GM12878 (cell line): ENCODE measurements at regions not wholly inside any gene's neighbourhood (a gene's known extent, or its start where the extent isn't known, plus 50 kb on each side); places are given as distances from the start of the nearest gene placed in this dataset.

Experiments
- ATAC-seq: fragments of 200-7000 bp; cut with Tn5 transposase; 3 replicates; pipeline ENCODE4 v1.9.1; 2020; ENCODE audit warnings: mild to moderate bottlenecking, moderate library complexity
- BruUV-seq: library from RNA; stranded (reverse); fragments of 400-500 nt; replicated peaks from 2 replicates; lab custom pipeline; 2021; lab: Mats Ljungman, UMichigan
- CTCF ChIA-PET: fragments of 300-600 bp; sonication (Branson Sonifier 250); formaldehyde crosslinking; extraction: SDS; loops from one replicate; lab custom pipeline; 2021; ENCODE audit warnings: inconsistent platforms; lab: Yijun Ruan, JAX
- POLR2A ChIA-PET: fragments of 350-600 bp; formaldehyde crosslinking; extraction: SDS; loops from one replicate; lab custom pipeline; 2021; ENCODE audit warnings: inconsistent platforms; lab: Charles Lee
- RAD21 ChIA-PET: fragments of 300-600 bp; sonication (Branson Sonifier 250); formaldehyde crosslinking; loops from one replicate; lab custom pipeline; 2023; ENCODE audit warnings: antibody characterized with exemption; ENCODE audit not compliant: unreplicated experiment; lab: Charles Lee
- SMC1A ChIA-PET: fragments of 300-600 bp; sonication (Branson Sonifier 250); formaldehyde crosslinking; loops from one replicate; lab custom pipeline; 2023; ENCODE audit not compliant: unreplicated experiment, uncharacterized antibody; lab: Charles Lee
- DNase-seq: peaks from one replicate; pipeline ENCODE4 v3.0.0-alpha.2; 2011; ENCODE audit warnings: low read depth, low spot score
- FAIRE-seq: peaks from 3 replicates; lab custom pipeline; 2011; peaks lifted over from hg19 to GRCh38; lab: Jason Lieb, UNC
- H2AFZ ChIP-seq: 2 replicates; pipeline ENCODE4 v1.6.0; 2011; ENCODE audit warnings: low read depth, low read length, control low read depth; ENCODE audit not compliant: control insufficient read depth
- H3K27ac ChIP-seq: 2 replicates; pipeline ENCODE4 v1.5.1; 2011; ENCODE audit warnings: control low read depth; ENCODE audit not compliant: control insufficient read depth, insufficient read depth
- H3K27me3 ChIP-seq, 2 experiments: replicated peaks in 1 of 2; 2 replicates each; pipeline versions ENCODE4 v1.6.0 to v1.6.1; 2011; ENCODE audit warnings: low read length in 1 of 2; ENCODE audit not compliant: control insufficient read depth in 2 of 2, insufficient read depth in 2 of 2
- H3K36me3 ChIP-seq, 2 experiments: 2 replicates each; pipeline ENCODE4 v1.5.1; 2011; ENCODE audit warnings: low read length in 1 of 2; ENCODE audit not compliant: control insufficient read depth in 2 of 2, insufficient read depth in 2 of 2
- H3K4me1 ChIP-seq: 2 replicates; pipeline ENCODE4 v1.6.1; 2011; ENCODE audit warnings: mild to moderate bottlenecking, low read length, moderate library complexity, mixed read lengths; ENCODE audit not compliant: control insufficient read depth, insufficient read depth
- H3K4me2 ChIP-seq: 2 replicates; pipeline ENCODE4 v1.6.0; 2011; ENCODE audit warnings: control low read depth; ENCODE audit not compliant: control insufficient read depth, insufficient read depth
- H3K4me3 ChIP-seq: fragments of 200-600 bp; sonication (generic); 2 replicates; pipeline ENCODE4 v1.5.1; 2016
- H3K79me2 ChIP-seq: 2 replicates; pipeline ENCODE4 v1.6.0; 2011; ENCODE audit warnings: low read length; ENCODE audit not compliant: control insufficient read depth, insufficient read depth
- H3K9ac ChIP-seq: 2 replicates; pipeline ENCODE4 v1.8.0; 2011; ENCODE audit warnings: low read length, control low read depth, mixed read lengths; ENCODE audit not compliant: control insufficient read depth, insufficient read depth
- H3K9me3 ChIP-seq: replicated peaks from 3 replicates; pipeline ENCODE4 v1.5.1; 2011; ENCODE audit warnings: mild to moderate bottlenecking, low read length; ENCODE audit not compliant: control insufficient read depth, insufficient read depth
- H4K20me1 ChIP-seq: 2 replicates; pipeline ENCODE4 v1.6.0; 2011; ENCODE audit not compliant: control insufficient read depth, insufficient read depth
- CBFB ChIP-seq: IDR thresholded peaks from 2 replicates; pipeline ENCODE4 v1.6.1; 2016; ENCODE audit warnings: antibody characterized with exemption, low read depth
- FOS ChIP-seq: IDR thresholded peaks from 3 replicates; pipeline ENCODE4 v1.6.1; 2011; ENCODE audit warnings: borderline replicate concordance; ENCODE audit not compliant: insufficient read length; ENCODE audit errors: extremely low read depth
- KAT2A ChIP-seq: conservative IDR thresholded peaks from 2 replicates; pipeline ENCODE4 v1.6.1; 2011; ENCODE audit warnings: low read depth, low read length; ENCODE audit not compliant: control insufficient read depth
- MYB ChIP-seq: fragments of 150-350 bp; IDR thresholded peaks from 2 replicates; pipeline ENCODE4 v1.6.1; 2014; ENCODE audit warnings: mild to moderate bottlenecking, low read depth, low read length, borderline replicate concordance
- NR2C1 ChIP-seq: fragments of 450-650 bp; IDR thresholded peaks from 2 replicates; pipeline ENCODE4 v1.6.1; 2017; ENCODE audit warnings: antibody characterized with exemption, mild to moderate bottlenecking, moderate library complexity
- NR2F1 ChIP-seq: fragments of 450-650 bp; conservative IDR thresholded peaks from 2 replicates; pipeline ENCODE4 v1.6.1; 2017; ENCODE audit warnings: mild to moderate bottlenecking
- SP1 ChIP-seq: IDR thresholded peaks from one replicate; pipeline ENCODE4 v1.6.1; 2011; ENCODE audit warnings: low read depth, low read length
- TARDBP ChIP-seq: IDR thresholded peaks from 2 replicates; pipeline ENCODE4 v1.6.1; 2016; ENCODE audit warnings: borderline replicate concordance
- TBL1XR1 ChIP-seq: IDR thresholded peaks from 2 replicates; pipeline ENCODE4 v1.6.1; 2012; ENCODE audit warnings: low read depth, low read length, improper control_type of control experiment
- ZNF207 ChIP-seq: fragments of 450-650 bp; IDR thresholded peaks from 2 replicates; pipeline ENCODE4 v1.6.1; 2014; ENCODE audit warnings: antibody characterized with exemption, mild to moderate bottlenecking, borderline replicate concordance
- ZNF384 ChIP-seq: IDR thresholded peaks from 2 replicates; pipeline ENCODE4 v1.6.1; 2012; ENCODE audit warnings: low read depth, mild to moderate bottlenecking, low read length, improper control_type of control experiment, borderline replicate concordance
- WGBS: methylation state at CpG from one replicate; pipeline ENCODE4 v1.1.6; 2016; ENCODE audit warnings: low lambda C conversion rate; ENCODE audit not compliant: insufficient replicate concordance, insufficient coverage; ENCODE audit errors: missing lambda C conversion rate; 5-methylcytosine and 5-hydroxymethylcytosine counted together
- in situ Hi-C: fragments of 300-500 bp; cut with MboI; formaldehyde crosslinking; loops from 9 replicates; pipeline ENCODE4 v1.14.3; 2018; ENCODE audit warnings: mixed read lengths
- intact Hi-C: fragments of 100-400 bp; cut with micrococcal nuclease; formaldehyde crosslinking; loops from one replicate; pipeline ENCODE4 v1.14.2; 2022; ENCODE audit not compliant: unreplicated experiment
- TF ChIP-seq, protein P1 (sequence below): fragments of 450-650 bp; IDR thresholded peaks from 2 replicates; pipeline ENCODE4 v1.6.1; 2018; ENCODE audit warnings: borderline replicate concordance, mild to moderate bottlenecking; ENCODE audit not compliant: partially characterized antibody
- TF ChIP-seq, protein P2 (sequence below): fragments of 450-650 bp; IDR thresholded peaks from 2 replicates; pipeline ENCODE4 v1.6.1; 2017; ENCODE audit warnings: antibody characterized with exemption, mild to moderate bottlenecking, moderate library complexity
- TF ChIP-seq, protein P3 (sequence below): IDR thresholded peaks from 2 replicates; pipeline ENCODE4 v1.6.1; 2012; ENCODE audit warnings: mild to moderate bottlenecking, low read depth, low read length

DNA sequence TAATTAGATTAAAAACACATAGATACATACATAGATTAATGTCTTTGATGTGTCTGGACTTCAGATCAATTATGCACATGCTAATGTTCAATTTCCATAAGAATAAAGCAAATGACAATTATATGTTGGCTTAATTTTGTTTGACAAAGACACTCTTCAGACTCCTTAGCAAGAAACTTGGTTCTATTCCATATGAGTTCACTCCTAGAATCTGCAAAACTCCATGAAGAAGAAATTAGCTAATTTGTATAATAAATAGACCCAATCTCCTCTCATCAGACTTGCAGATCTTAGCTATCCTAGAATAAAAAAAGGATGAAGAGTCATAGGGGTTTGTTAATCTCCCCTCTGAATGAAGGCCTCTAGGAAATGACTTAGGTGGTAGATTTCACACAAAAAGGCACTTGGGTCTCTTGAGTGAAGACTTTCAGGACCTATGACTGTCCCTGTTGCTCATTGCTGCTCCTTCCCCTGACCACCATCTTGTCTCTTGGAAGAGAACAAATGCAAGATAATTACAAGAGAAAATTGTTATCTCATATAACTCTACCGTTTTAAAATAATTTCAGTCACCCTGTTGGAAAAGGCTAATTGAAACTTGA lies 302.2 kb downstream of the EFNB2 start:
- in situ Hi-C loops (no loop called here), intact Hi-C loops (no loop called here)
- H2AFZ ChIP-seq: no peak overlapping the region
- H3K27ac ChIP-seq: no peak overlapping the region
- H3K4me3 ChIP-seq: no peak overlapping the region
- FAIRE-seq (no peak), ATAC-seq (no peak), DNase-seq (no peak)
- H3K27me3 ChIP-seq: no peaks in the 10 kb centered on the region
- H3K4me2 ChIP-seq: no peak overlapping the region
- ChIA-PET POLR2A (no interaction called here), CTCF (no interaction called here), RAD21 (no interaction called here), SMC1A (interaction anchor here (1.2 kb wide), 1 partner anchor 12 kb away, joined by 3 read pairs; no protein-coding TSS in a partner anchor)
- BruUV-seq: no TSS peak
- no peaks in the 10 kb centered on the region for H4K20me1 ChIP-seq
- no peaks in the 10 kb centered on the region for H3K9me3 ChIP-seq
- H3K36me3 ChIP-seq: no peaks in the 10 kb centered on the region
- H3K4me1 ChIP-seq: no peaks in the 10 kb centered on the region
- no peak overlapping the region for H3K9ac ChIP-seq
- no peaks in the 10 kb centered on the region for H3K79me2 ChIP-seq
- 4% methylated on average over 1 of the region's 1 CpG for WGBS
- TF ChIP-seq KAT2A (no peak), SP1 (no peak), NR2F1 (no peak), ZNF384 (no peak), ZNF207 (no peak), NR2C1 (no peak), CBFB (no peak), TBL1XR1 (no peak), FOS (no peak), MYB (no peak), TARDBP (no peak)
- TF ChIP-seq, protein P1, sequence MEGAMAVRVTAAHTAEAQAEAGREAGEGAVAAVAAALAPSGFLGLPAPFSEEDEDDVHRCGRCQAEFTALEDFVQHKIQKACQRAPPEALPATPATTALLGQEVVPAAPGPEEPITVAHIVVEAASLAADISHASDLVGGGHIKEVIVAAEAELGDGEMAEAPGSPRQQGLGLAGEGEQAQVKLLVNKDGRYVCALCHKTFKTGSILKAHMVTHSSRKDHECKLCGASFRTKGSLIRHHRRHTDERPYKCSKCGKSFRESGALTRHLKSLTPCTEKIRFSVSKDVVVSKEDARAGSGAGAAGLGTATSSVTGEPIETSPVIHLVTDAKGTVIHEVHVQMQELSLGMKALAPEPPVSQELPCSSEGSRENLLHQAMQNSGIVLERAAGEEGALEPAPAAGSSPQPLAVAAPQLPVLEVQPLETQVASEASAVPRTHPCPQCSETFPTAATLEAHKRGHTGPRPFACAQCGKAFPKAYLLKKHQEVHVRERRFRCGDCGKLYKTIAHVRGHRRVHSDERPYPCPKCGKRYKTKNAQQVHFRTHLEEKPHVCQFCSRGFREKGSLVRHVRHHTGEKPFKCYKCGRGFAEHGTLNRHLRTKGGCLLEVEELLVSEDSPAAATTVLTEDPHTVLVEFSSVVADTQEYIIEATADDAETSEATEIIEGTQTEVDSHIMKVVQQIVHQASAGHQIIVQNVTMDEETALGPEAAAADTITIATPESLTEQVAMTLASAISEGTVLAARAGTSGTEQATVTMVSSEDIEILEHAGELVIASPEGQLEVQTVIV: no peak
- TF ChIP-seq, protein P2, sequence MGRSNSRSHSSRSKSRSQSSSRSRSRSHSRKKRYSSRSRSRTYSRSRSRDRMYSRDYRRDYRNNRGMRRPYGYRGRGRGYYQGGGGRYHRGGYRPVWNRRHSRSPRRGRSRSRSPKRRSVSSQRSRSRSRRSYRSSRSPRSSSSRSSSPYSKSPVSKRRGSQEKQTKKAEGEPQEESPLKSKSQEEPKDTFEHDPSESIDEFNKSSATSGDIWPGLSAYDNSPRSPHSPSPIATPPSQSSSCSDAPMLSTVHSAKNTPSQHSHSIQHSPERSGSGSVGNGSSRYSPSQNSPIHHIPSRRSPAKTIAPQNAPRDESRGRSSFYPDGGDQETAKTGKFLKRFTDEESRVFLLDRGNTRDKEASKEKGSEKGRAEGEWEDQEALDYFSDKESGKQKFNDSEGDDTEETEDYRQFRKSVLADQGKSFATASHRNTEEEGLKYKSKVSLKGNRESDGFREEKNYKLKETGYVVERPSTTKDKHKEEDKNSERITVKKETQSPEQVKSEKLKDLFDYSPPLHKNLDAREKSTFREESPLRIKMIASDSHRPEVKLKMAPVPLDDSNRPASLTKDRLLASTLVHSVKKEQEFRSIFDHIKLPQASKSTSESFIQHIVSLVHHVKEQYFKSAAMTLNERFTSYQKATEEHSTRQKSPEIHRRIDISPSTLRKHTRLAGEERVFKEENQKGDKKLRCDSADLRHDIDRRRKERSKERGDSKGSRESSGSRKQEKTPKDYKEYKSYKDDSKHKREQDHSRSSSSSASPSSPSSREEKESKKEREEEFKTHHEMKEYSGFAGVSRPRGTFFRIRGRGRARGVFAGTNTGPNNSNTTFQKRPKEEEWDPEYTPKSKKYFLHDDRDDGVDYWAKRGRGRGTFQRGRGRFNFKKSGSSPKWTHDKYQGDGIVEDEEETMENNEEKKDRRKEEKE: no peak
- TF ChIP-seq, protein P3, sequence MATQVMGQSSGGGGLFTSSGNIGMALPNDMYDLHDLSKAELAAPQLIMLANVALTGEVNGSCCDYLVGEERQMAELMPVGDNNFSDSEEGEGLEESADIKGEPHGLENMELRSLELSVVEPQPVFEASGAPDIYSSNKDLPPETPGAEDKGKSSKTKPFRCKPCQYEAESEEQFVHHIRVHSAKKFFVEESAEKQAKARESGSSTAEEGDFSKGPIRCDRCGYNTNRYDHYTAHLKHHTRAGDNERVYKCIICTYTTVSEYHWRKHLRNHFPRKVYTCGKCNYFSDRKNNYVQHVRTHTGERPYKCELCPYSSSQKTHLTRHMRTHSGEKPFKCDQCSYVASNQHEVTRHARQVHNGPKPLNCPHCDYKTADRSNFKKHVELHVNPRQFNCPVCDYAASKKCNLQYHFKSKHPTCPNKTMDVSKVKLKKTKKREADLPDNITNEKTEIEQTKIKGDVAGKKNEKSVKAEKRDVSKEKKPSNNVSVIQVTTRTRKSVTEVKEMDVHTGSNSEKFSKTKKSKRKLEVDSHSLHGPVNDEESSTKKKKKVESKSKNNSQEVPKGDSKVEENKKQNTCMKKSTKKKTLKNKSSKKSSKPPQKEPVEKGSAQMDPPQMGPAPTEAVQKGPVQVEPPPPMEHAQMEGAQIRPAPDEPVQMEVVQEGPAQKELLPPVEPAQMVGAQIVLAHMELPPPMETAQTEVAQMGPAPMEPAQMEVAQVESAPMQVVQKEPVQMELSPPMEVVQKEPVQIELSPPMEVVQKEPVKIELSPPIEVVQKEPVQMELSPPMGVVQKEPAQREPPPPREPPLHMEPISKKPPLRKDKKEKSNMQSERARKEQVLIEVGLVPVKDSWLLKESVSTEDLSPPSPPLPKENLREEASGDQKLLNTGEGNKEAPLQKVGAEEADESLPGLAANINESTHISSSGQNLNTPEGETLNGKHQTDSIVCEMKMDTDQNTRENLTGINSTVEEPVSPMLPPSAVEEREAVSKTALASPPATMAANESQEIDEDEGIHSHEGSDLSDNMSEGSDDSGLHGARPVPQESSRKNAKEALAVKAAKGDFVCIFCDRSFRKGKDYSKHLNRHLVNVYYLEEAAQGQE: no peak
